B cell (primary cell): ENCODE measurements at regions not wholly inside any gene's neighbourhood (a gene's known extent, or its start where the extent isn't known, plus 50 kb on each side); places are given as distances from the start of the nearest gene placed in this dataset.

ENCODE experiments used
- EZH2 ChIP-seq: IDR thresholded peaks from 2 replicates; pipeline ENCODE4 v1.6.1; 2012; ENCODE audit warnings: borderline replicate concordance, low read depth, mild to moderate bottlenecking, moderate library complexity, low read length; ENCODE audit not compliant: insufficient read depth, poor library complexity, severe bottlenecking
- TF ChIP-seq, protein P1 (sequence below): fragments of 200-600 bp; IDR thresholded peaks from one replicate; pipeline ENCODE4 v1.8.0; 2022; ENCODE audit warnings: antibody characterized with exemption, mild to moderate bottlenecking

DNA sequence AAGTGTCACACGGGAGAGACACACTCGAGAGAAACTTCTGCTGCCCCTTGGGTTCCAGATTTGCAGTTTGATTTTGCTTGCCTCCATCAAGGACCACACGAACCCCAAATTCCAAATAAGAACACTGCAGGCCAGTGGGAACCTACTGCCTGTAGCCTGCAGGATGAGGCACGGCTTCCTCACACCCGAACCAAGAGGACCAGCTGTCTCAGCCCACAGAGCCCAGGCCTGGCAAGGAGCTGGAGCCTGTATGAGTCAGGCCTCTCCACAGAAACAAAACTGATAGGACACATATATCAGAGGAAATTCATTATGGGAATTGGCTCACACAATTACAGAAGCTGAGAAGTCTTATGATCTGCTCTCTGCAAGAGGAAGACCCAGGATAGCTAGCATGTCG is 188.1 kb upstream of the NSMCE3 start:
- TF ChIP-seq, protein P1, sequence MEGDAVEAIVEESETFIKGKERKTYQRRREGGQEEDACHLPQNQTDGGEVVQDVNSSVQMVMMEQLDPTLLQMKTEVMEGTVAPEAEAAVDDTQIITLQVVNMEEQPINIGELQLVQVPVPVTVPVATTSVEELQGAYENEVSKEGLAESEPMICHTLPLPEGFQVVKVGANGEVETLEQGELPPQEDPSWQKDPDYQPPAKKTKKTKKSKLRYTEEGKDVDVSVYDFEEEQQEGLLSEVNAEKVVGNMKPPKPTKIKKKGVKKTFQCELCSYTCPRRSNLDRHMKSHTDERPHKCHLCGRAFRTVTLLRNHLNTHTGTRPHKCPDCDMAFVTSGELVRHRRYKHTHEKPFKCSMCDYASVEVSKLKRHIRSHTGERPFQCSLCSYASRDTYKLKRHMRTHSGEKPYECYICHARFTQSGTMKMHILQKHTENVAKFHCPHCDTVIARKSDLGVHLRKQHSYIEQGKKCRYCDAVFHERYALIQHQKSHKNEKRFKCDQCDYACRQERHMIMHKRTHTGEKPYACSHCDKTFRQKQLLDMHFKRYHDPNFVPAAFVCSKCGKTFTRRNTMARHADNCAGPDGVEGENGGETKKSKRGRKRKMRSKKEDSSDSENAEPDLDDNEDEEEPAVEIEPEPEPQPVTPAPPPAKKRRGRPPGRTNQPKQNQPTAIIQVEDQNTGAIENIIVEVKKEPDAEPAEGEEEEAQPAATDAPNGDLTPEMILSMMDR: no peak
- no peak for TF ChIP-seq EZH2
